HT1080 (cell line): ENCODE measurements at regions not wholly inside any gene's neighbourhood (a gene's known extent, or its start where the extent isn't known, plus 50 kb on each side); places are given as distances from the start of the nearest gene placed in this dataset.
"Not testable (repeated sequence)": the region's sequence is repeated elsewhere in the genome, so short reads cannot be mapped to it uniquely, and the experiment has no call there.

Source experiments
- DNase-seq: peaks from one replicate; pipeline ENCODE4 v3.0.0-alpha.2; 2015; ENCODE audit warnings: low read depth

GRCh38 chr20:51129147-51129776, 106.4 kb upstream of the KCNG1 start:
- no peak for DNase-seq

GRCh38 chr20:51128198-51128597, 105.3 kb upstream of the KCNG1 start:
- DNase-seq = peak; percentile 86

- DNase-seq = no peak
Measured at GRCh38 chr20:51127713-51128112, 104.8 kb upstream of the KCNG1 start.

- DNase-seq = no peak
Measured at GRCh38 chr20:51126337-51126736, 103.4 kb upstream of the KCNG1 start.

- DNase-seq = no peak
Measured at GRCh38 chr20:51125780-51126179, 102.9 kb upstream of the KCNG1 start.

- DNase-seq = no peak
Measured at GRCh38 chr20:51125105-51125504, 102.2 kb upstream of the KCNG1 start.

- not testable (repeated sequence) for DNase-seq
Measured at GRCh38 chr20:51123887-51124286, 101.0 kb upstream of the KCNG1 start.

- no peak for DNase-seq
Measured at GRCh38 chr20:51122931-51123658, 100.2 kb upstream of the KCNG1 start.

GRCh38 chr20:51121901-51122412, 99.0 kb upstream of the KCNG1 start:
- DNase-seq = no peak

GRCh38 chr20:51121272-51121671, 98.4 kb upstream of the KCNG1 start:
- no peak for DNase-seq

GRCh38 chr20:51120868-51121267, 98.0 kb upstream of the KCNG1 start:
- DNase-seq = no peak

- no peak for DNase-seq
Measured at GRCh38 chr20:51120438-51120837, 97.5 kb upstream of the KCNG1 start.

- no peak for DNase-seq
Measured at GRCh38 chr20:51119914-51120313, 97.0 kb upstream of the KCNG1 start.

- no peak for DNase-seq
Measured at GRCh38 chr20:51118985-51119527, 96.1 kb upstream of the KCNG1 start.

GRCh38 chr20:51118216-51118615, 95.3 kb upstream of the KCNG1 start:
- no peak for DNase-seq

- DNase-seq = peak; percentile 29
Measured at GRCh38 chr20:51116765-51117686, 94.1 kb upstream of the KCNG1 start.

GRCh38 chr20:51111290-51111689, 88.4 kb upstream of the KCNG1 start:
- no peak for DNase-seq

GRCh38 chr20:51108638-51109363, 85.9 kb upstream of the KCNG1 start:
- no peak for DNase-seq

- no peak for DNase-seq
Measured at GRCh38 chr20:51106011-51106410, 83.1 kb upstream of the KCNG1 start.

- DNase-seq = no peak
Measured at GRCh38 chr20:51104960-51105920, 82.3 kb upstream of the KCNG1 start.
